ENCODE measurements at regions not wholly inside any gene's neighbourhood (a gene's known extent, or its start where the extent isn't known, plus 50 kb on each side); places are given as distances from the start of the nearest gene placed in this dataset.

GRCh38 chr13:74329962-74330361 is 195.8 kb upstream of the KLF12 start:
- no peaks in the 10 kb centered on the region for H3K36me3 ChIP-seq (replicated peaks; ENCODE audit: insufficient read depth, low read depth)
- no peaks in the 10 kb centered on the region for H3K79me2 ChIP-seq
- 86% methylated on average over 4 of the region's 4 CpGs for WGBS (ENCODE audit: low lambda C conversion rate, missing lambda C conversion rate)
- no peaks in the 10 kb centered on the region for H4K20me1 ChIP-seq (ENCODE audit: insufficient read depth, poor library complexity, severe bottlenecking)
- no peak overlapping the region for H2AFZ ChIP-seq
- H3K4me3 ChIP-seq = no peak overlapping the region
- no peaks in the 10 kb centered on the region for H3K4me1 ChIP-seq (ENCODE audit: insufficient read depth)
- no peak overlapping the region for H3K27ac ChIP-seq
- H3K9me2 ChIP-seq (replicated peaks; ENCODE audit: insufficient read depth) = no peaks in the 10 kb centered on the region
- no peaks in the 10 kb centered on the region for H3K27me3 ChIP-seq
- DNase-seq (ENCODE audit: low spot score) = no peak
- H3K9me3 ChIP-seq (ENCODE audit: low read depth) = no peaks in the 10 kb centered on the region
- TF ChIP-seq CTCF (IDR thresholded peaks at IDR 0.05; ENCODE audit: poor library complexity) = no peak
- TF ChIP-seq EZH2 (IDR thresholded peaks at IDR 0.05; ENCODE audit: borderline replicate concordance) = no peak
- no peak for TF ChIP-seq EZH2phosphoT487 (IDR thresholded peaks at IDR 0.05; ENCODE audit: low read depth, severe bottlenecking, unreplicated experiment)
- H3K4me2 ChIP-seq = no peak overlapping the region

- Histone ChIP-seq H3K36me3 (replicated peaks; ENCODE audit: insufficient read depth, low read depth) (no peaks in the 10 kb centered on the region), H3K27me3 (no peaks in the 10 kb centered on the region), H2AFZ (no peak overlapping the region), H3K4me1 (ENCODE audit: insufficient read depth) (no peaks in the 10 kb centered on the region), H3K4me2 (peak overlapping the region; percentile 29), H3K9me3 (ENCODE audit: low read depth) (no peaks in the 10 kb centered on the region), H3K4me3 (no peak overlapping the region), H3K79me2 (no peaks in the 10 kb centered on the region), H3K9me2 (replicated peaks; ENCODE audit: insufficient read depth) (no peaks in the 10 kb centered on the region), H3K27ac (peak overlapping the region; percentile 3), H4K20me1 (ENCODE audit: insufficient read depth, poor library complexity, severe bottlenecking) (no peaks in the 10 kb centered on the region)
- TF ChIP-seq EZH2phosphoT487 (IDR thresholded peaks at IDR 0.05; ENCODE audit: low read depth, severe bottlenecking, unreplicated experiment) (no peak), CTCF (IDR thresholded peaks at IDR 0.05; ENCODE audit: poor library complexity) (no peak)
- DNase-seq (ENCODE audit: low spot score) = peak; percentile 62
- WGBS (ENCODE audit: low lambda C conversion rate, missing lambda C conversion rate) = 49% methylated on average over 3 of the region's 3 CpGs
Measured at GRCh38 chr13:74325106-74325505, 190.9 kb upstream of the KLF12 start.

- no peak for TF ChIP-seq EZH2phosphoT487 (IDR thresholded peaks at IDR 0.05; ENCODE audit: low read depth, severe bottlenecking, unreplicated experiment)
- TF ChIP-seq CTCF (IDR thresholded peaks at IDR 0.05; ENCODE audit: poor library complexity) = no peak
- TF ChIP-seq EZH2 (IDR thresholded peaks at IDR 0.05; ENCODE audit: borderline replicate concordance) = no peak
- Histone ChIP-seq H3K79me2 (no peaks in the 10 kb centered on the region), H3K9me2 (replicated peaks; ENCODE audit: insufficient read depth) (no peaks in the 10 kb centered on the region), H3K36me3 (replicated peaks; ENCODE audit: insufficient read depth, low read depth) (no peaks in the 10 kb centered on the region), H3K27ac (no peak overlapping the region), H3K4me1 (ENCODE audit: insufficient read depth) (no peaks in the 10 kb centered on the region), H3K4me3 (no peak overlapping the region), H2AFZ (no peak overlapping the region), H3K9me3 (ENCODE audit: low read depth) (no peaks in the 10 kb centered on the region), H3K27me3 (no peaks in the 10 kb centered on the region), H3K4me2 (no peak overlapping the region), H4K20me1 (ENCODE audit: insufficient read depth, poor library complexity, severe bottlenecking) (no peaks in the 10 kb centered on the region)
- WGBS (ENCODE audit: low lambda C conversion rate, missing lambda C conversion rate) = 25% methylated on average over 1 of the region's 1 CpG
- no peak for DNase-seq (ENCODE audit: low spot score)
Measured at GRCh38 chr13:74324338-74324737, 190.1 kb upstream of the KLF12 start.

GRCh38 chr13:74322562-74322961 is 188.4 kb upstream of the KLF12 start:
- no peaks in the 10 kb centered on the region for H3K9me2 ChIP-seq (replicated peaks; ENCODE audit: insufficient read depth)
- no peak for TF ChIP-seq EZH2 (IDR thresholded peaks at IDR 0.05; ENCODE audit: borderline replicate concordance)
- TF ChIP-seq CTCF (IDR thresholded peaks at IDR 0.05; ENCODE audit: poor library complexity) = no peak
- no peak for TF ChIP-seq EZH2phosphoT487 (IDR thresholded peaks at IDR 0.05; ENCODE audit: low read depth, severe bottlenecking, unreplicated experiment)
- H3K4me1 ChIP-seq (ENCODE audit: insufficient read depth) = no peaks in the 10 kb centered on the region
- no peaks in the 10 kb centered on the region for H3K9me3 ChIP-seq (ENCODE audit: low read depth)
- 87% methylated on average over 2 of the region's 2 CpGs for WGBS (ENCODE audit: low lambda C conversion rate, missing lambda C conversion rate)
- H3K27ac ChIP-seq = no peak overlapping the region
- no peak overlapping the region for H3K4me3 ChIP-seq
- H3K27me3 ChIP-seq = no peaks in the 10 kb centered on the region
- no peaks in the 10 kb centered on the region for H3K79me2 ChIP-seq
- no peak overlapping the region for H3K4me2 ChIP-seq
- H3K36me3 ChIP-seq (replicated peaks; ENCODE audit: insufficient read depth, low read depth) = no peaks in the 10 kb centered on the region
- DNase-seq (ENCODE audit: low spot score) = no peak
- no peaks in the 10 kb centered on the region for H4K20me1 ChIP-seq (ENCODE audit: insufficient read depth, poor library complexity, severe bottlenecking)
- H2AFZ ChIP-seq = no peak overlapping the region
